MM.1S (cell line): ENCODE measurements at regions not wholly inside any gene's neighbourhood (a gene's known extent, or its start where the extent isn't known, plus 50 kb on each side); places are given as distances from the start of the nearest gene placed in this dataset.

Experiments
- CTCF ChIP-seq: fragments of 300-600 bp; sonication (generic); IDR thresholded peaks from 2 replicates; pipeline ENCODE4 v1.5.1; 2016; ENCODE audit warnings: antibody characterized with exemption, low read length, mixed read lengths
- EZH2phosphoT487 ChIP-seq: fragments of 300-600 bp; sonication (generic); IDR thresholded peaks from 2 replicates; pipeline ENCODE4 v1.6.1; 2018; ENCODE audit warnings: antibody characterized with exemption, low read length

- TF ChIP-seq CTCF (no peak), EZH2phosphoT487 (no peak)
Observed at GRCh38 chr21:33985117-33986050, 69.8 kb upstream of the ATP5PO start.
